HCEC 1CT (cell line): ENCODE measurements at regions not wholly inside any gene's neighbourhood (a gene's known extent, or its start where the extent isn't known, plus 50 kb on each side); places are given as distances from the start of the nearest gene placed in this dataset.

Experiments
- DNase-seq: peaks from one replicate; pipeline ENCODE4 v3.0.0-alpha.2; 2017

DNA sequence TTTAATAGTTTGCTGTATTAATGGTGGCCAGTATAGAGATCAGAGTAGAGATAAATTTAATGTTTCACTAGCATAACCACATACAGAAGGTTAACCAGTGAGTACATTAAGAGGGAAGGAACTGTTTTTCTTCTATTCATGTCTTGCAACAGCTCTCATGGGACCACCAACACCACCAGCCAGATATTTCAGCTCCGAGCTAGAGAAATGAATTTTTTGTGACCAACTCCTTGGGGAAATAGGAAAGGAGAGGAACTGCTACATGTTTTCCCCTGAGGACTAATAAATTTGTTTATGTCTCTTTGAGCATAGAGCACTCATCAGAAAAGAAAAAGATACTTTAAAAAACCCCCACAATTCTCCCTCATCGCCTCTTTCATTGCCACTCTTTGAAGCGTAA lies 247.5 kb downstream of the MBNL1 start:
- DNase-seq: no peak

DNA sequence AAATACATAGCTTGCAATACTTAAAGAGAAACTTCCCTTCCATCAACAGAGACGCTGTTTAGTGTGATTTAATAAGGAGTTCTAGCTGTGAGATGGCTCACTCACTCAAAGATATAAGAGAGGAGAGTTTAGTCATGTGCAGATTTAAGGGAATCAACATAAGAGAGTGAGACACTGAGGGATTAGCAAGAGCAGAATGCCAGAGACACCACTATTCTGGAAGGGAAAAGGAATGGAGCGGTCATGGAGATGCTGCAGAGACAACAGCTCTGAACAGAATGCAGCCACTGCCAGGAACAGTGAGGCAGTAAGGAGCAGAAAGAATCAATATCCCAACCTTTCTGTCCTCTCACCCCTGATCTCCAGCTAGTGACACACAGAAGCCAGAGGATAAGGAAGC lies 248.8 kb downstream of the MBNL1 start:
- DNase-seq: no peak

DNA sequence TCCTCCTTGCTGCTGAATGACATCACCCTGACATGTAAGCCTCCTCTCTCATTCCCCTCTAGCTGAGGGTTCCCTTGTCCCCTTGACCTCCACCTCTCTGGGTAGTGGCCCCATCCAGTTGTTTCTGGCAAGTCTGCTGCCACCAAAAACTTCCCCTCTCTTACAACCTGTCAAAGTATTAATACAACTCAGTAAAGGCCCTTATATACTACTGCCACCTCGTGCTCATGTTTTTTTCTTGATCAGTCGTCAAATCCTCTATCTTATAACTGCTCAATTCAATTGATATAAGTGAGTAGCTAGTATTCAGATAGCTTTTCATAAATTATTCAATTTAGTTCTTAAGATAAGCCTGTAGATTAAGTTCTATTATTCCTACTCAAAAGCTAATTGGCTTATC lies 249.6 kb downstream of the MBNL1 start:
- no peak for DNase-seq

DNA sequence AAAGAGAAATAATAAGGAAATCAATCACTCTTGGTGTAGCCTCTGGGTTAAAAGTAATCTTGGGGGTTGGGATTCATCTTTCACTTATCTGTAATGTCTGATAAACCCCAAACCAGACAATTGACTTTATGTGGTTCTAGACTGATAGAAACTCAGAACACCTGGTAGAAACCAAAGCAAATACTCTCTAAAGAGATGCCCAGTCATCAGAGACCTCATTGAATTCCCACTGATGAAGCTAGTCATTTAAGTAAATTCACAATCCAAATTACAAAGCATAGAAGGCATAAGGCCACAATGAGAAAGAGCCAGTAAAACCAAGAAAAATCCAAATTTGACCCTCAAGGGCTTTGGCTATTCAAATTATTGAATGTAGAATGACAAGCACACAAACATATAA lies 250.6 kb downstream of the MBNL1 start:
- DNase-seq: no peak

DNA sequence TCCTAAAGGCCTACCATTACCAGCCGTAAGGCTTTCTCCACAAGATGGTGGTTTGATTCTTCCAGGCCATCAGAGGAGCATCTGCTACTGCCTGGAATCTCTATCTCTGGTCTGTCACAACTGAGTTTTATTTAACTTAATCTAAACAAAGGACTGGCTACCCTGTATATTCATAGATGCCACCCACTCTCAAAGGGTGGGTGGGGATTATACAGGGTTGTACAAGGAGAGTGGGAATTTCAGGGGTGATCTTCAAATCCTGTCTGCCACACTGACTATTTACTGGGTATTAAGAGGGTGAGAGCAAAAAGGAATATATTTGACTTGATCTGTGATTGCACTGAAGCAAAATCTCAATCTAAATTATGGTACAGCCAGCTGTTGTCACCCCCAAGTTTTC lies 253.3 kb downstream of the MBNL1 start:
- DNase-seq: no peak

DNA sequence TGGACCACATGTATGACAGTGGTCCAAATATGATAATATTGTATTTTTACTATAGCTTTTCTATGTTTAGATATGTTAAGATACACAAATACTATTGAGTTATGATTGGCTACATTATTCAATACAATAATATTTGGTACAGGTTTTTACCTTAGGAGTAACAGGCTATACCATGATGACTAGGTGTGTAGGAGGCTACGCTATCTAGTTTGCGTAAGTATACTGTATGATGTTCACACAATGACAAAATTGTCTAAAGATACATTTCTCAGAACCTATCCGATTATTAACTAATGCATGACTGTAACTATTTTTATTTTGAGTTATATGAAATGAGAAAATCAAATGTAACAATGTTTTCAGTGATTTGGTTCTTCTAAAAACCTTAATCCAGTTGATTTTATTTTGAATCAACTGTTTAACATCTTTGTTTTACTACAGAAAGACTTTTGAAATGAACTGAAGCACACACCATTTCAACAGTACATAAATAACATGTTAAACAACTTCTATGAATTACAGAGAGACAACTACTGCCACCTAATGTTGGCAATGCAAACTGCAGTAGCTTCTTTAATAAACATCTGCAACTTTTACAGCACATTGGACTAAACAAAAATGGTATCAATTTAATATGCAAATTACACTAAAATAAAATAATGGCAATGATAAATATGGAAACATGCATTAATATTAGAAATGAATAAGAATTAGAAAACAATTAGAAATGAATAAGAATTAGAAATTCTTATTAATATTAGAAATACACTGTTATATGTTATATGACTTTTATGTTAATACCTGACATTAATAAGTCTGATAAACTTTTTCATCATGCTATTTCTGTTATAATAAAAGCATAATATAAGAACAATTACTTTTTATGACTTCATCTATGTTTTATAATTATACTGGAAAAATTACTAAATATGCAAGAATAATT lies 255.7 kb downstream of the MBNL1 start:
- DNase-seq: peak; percentile 32

DNA sequence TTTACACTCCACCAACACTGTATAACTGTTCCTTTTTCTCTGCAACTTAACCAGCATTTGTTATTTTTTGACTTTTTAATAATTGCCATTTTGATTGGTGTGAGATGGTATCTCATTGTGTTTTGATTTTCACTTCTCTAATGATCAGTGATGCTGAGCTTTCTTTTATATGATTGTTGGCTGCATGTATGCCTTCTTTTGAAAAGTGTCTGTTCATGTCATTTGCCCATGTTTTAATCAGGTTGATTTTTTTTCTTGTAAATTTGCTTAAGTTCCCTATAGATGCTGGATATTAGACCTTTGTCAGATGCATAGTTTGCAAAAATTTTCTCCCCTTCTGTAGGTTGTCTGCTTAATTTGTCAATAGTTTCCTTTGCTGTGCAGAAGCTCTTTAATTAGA lies 263.0 kb downstream of the MBNL1 start:
- no peak for DNase-seq

DNA sequence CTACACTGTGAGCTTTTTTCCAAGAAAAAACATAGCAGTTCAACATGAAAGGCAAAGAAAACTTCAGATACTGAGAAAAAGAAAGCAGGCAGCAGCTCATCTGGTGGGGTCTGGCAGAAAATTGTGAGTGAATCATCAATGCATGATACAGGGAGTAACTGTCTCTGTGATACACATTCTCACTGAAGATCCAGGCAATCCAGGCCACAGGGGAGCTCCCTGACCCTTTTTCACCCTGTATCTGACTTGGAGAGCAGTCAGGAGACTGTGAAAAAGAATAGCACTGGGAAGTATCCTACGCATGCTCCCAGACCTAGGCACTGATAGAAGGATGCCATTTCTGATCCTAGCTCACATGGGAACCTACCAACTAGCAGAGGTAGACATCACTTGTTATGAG lies 269.8 kb downstream of the MBNL1 start:
- no peak for DNase-seq

DNA sequence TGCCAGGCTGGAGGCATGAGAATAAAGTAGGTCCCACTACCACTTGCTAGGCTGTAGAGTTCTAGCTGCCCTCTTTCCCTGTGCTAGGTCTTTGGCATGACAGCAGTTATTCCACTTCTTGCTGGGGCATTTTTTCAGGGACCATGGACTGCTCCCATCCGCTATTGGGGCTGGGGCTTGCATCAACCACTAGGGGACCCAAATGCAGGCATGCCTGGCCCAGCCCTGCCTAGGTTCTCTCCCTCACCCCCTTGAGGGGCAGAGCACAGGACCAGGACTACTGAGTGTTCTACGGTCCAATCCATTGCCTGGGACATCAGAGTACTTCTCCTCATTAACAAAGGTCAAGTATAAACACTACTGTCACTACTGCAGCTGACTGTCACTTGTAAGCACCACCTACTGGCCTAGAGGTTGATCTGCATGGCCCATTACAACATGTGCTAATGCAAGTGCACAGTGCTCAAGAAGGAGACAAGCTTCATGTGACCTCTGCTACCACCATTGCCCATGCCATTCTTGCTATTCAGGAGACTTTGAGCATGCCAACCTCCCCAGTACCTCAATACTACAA lies 270.5 kb downstream of the MBNL1 start:
- no peak for DNase-seq

DNA sequence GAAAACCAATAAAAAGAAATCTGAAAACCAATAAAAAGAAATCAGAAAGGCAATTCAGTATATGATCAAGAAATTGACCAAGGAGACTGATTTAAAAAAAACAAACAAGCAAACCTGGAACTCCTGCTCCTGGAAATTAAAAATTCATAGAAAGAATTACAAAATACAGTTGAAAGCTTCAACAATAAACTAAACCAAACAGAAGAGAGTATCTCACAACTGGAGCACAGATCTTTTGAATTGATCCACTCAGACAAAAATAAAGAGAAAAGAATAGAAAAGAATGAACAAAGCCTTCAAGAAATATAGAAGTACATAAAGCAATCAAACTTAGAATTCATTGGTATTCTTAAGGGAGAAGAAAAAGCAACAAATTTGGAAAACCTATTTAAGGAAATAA lies 271.4 kb downstream of the MBNL1 start:
- DNase-seq: no peak

DNA sequence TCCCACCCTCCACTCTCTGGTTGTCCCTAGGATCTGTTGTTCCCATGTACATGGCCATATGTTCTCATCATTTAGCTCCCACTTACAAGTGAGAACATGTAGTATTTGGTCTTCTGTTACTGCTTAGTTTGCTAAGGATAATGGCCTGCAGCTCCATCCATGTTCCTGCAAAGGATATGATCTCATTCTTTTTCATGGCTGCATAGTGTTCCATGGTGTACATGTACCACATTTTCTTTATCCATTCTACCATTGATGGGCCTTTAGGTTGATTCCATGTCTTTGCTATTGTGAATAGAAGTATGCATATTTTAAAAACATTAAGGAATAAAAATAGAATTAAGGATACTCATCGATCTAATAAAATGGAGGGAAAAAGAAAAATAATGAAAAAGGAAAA lies 278.4 kb downstream of the MBNL1 start:
- no peak for DNase-seq

DNA sequence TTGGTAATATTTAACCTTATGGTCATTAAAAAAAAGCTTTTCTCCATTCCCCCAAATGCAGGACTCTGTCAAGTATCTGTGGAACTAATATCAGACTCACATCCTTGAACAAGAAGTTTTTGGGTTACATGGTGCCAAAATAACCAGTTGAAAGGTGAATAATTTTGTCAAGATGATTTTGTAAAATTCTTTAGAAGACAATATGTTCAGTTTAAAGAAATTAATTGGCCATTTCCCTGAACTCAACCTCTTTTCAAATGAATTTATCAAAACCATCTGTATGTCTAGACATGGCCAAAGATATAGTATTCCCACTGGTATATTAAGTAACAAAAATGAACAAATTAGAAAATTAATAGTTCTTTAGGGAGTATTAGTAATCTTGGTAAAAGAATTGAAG lies 280.5 kb downstream of the MBNL1 start:
- DNase-seq: no peak

DNA sequence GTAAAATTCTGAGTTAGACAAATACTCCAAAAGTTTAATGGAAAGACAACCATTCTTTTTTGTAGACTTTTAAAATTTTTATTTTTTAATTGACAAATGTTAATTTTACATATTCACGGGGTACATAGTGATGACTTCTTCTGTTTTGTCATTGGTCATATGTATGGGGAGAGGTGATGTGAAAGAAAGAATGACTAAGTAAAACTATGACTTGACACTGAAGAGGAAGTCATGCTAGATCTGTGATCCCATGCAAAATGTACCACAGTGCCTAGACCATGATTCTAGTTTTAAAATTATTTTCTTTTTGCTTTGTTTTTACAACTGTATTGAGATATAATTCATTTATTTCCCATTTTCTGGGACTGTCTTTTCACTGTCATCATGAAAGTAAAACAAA lies 281.6 kb downstream of the MBNL1 start:
- no peak for DNase-seq

DNA sequence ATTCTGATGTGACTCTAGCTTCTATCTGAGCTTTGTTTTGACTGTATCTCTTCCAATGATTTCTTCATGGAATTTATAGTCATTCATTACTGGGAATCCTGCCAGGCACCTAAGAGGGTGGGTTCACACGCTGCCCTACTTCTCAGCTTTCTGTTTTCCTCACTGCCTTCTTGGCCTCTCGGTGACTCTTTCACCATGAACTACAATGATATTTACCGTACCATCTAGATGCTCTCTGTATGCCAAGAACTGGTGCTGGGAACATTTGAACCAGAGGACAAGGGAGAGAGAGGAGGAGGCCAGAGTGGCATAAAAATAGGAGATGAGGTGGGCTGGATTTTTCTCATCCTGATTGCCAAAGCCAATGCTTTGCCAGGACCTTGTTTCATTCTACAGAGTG lies 280.0 kb upstream of the P2RY1 start:
- DNase-seq: no peak

DNA sequence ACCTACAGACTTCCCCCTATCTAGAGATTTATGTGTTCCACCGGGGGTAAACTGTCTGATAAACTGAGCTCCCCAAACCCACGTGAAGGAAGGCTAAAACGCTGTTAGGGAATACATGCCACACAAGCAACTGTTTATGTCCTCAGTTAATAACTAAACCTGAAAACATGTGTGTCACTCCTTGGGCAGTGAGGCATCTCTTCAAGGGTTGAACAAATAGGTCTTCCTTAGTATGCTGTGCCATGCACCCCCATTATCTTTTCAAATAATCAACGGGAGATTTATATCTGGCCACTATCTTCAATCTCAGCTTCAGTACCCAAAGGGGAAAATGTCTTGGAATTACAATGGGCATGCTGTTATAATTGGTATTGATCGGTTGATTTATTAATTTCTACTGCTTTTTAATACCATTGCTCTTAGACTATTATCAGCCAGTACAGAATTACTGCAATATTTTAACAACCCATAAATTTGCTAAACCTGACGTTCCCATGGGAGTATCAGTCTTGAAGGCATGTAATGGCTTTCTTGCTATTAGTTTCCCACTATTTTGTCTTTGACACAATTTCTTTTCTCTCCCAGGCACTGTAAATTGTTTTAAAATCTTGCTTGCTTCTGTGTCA lies 279.2 kb upstream of the P2RY1 start:
- no peak for DNase-seq

DNA sequence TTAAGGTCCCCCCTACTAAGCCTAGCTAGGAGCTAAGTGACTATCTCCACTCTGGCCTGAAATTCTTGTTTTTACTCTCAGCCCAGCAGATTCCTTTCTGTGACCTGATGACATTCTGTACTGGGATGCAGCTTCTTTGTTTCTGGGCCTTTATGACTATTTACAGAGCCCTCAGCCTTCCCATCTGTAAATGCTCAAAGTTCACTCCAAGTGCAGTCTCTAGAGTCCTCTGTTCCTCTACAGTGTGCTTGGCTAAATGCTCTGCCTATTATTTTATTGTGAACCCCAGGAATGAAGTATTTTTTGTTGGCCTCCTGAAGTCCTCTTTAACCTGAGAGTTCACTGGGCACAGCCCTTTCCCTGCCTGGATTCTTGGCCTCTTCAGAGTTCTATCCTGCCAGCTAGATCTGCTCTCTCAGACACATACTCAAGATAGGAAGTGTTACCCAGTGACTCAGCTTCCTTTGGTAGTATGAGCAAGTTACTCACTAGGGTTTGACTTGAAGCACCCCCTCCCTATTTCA lies 278.1 kb upstream of the P2RY1 start:
- DNase-seq: peak; percentile 45

DNA sequence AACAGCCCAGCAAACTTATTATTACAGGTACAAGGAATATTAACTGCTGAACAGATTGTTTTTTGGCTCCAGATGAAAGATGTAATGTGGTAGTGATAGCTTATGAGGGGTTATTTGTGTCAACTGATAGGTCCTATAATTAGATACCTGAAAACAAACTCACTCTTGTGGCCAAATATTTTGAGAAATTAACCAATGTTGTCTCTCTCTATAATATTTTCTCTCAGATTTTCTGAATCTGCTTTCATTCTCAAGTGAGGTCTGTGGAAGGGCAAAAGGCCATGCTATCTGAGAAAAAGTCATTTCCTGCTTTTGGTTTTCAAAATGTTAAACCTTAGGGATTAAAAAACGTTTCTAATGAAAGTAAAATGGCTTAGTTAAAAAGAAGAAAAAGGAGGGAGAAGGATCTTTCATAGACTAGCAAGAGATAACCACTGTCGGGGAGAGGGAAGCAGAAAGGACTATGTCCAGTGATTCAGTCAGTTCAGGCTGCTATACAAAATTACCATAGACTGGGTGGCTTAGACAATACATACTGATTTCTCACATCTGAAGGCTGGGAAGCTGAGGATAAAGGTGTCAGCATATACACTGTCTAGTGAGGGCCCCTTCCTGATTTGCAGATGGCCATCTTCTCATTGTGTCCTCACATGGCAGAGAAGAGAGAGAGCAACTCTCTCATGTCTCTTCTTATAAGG lies 277.5 kb upstream of the P2RY1 start:
- DNase-seq: no peak

DNA sequence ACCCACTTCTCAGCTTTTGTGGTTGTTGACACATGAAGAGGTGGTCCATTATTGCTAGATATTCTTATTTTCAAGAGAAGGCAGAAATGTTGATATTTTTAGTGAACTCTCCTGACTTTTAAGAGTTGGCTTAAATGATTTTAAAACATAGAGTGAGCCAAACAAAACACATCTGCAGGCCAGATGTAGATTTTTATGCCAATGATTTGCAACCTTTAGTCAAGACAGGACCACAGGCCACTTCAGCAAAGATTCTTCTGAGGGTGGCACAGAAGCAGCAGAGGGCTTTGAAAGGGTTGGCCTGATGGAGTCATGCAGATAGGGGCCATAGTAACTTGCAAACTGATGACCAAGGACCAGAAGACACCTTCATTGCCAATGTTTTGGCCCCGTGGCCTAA lies 276.5 kb upstream of the P2RY1 start:
- DNase-seq: no peak

DNA sequence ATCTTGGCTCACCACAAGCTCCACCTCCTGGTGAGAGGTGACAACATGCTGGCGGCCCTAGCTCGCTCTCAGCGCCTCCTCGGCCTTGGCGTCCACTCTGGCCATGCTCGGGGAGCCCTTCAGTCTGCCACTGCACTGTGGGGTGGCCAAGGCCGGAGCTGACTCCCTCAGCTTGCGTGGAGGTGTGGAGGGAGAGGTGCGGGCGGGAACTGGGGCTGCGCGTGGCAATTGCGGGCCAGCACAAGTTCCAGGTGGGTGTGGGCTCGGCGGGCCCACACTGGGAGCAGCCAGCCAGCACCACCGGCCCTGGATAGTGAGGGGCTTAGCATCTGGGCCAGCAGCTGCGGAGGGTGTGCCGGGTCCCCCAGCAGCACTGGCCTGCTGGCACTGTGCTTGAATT lies 275.7 kb upstream of the P2RY1 start:
- DNase-seq: no peak

DNA sequence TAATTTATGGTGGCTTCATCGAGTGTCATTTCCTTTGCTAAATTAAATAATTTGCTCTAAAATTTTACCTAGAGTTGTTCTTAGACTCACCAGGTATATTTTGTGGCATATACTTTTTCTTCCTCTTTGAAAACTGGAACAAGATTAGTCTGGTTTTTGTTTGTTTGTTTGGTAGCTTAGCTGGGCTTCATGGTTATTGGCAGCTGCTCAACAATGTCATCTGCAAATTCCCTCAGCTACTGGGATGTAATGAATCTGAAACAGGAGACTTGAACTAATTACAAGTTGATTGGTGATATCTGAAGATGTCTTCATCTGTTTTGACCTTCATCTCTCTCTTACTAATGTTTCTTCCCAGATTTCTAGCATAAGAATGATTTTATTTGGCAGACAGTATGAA lies 270.5 kb upstream of the P2RY1 start:
- DNase-seq: no peak

DNA sequence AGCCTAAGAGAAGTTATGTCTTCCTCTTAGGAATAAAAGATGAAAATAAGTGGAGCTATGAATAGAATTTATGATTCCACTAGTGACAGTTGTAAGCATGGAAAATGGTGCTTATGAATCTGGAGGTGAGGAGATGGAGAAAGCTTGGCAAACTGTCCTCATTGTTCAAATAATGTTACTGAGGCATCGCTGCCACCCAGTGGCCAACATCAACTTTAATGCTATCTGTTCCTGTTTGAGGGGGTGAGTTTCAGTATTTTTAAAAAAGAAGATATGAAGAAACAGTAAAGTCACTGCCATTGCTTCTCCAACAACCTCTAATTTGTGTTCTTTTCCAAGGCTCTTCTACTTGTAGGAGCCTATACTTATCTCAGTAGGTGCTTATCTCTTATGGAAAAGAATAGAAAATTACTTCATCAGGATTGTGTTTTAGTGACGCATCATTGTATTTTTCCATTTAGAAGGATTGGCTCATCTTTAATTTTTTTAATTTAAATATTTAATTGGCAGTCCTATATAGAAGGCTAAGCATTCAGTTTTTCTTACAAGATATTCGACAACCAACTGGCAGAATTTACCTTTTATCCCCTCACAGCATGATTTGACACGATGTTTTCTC lies 260.4 kb upstream of the P2RY1 start:
- DNase-seq: peak; percentile 44

DNA sequence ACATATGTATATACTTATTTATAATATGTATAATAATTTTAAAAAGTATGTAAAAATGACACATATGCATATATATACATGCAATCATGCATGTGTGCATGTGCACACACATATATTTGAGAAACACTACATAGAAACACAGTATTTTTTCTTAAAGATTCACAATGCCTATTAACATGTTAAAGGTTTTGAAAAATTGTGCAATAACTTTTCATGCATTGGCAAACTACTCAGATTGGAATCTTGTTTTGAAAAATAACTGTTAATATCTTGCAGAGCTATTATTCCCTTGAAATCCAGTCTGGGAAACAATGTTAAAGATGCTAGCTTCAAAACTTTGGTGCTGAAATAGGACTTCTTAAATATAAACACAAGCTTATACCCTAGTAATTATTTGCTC lies 256.2 kb upstream of the P2RY1 start:
- DNase-seq: no peak

DNA sequence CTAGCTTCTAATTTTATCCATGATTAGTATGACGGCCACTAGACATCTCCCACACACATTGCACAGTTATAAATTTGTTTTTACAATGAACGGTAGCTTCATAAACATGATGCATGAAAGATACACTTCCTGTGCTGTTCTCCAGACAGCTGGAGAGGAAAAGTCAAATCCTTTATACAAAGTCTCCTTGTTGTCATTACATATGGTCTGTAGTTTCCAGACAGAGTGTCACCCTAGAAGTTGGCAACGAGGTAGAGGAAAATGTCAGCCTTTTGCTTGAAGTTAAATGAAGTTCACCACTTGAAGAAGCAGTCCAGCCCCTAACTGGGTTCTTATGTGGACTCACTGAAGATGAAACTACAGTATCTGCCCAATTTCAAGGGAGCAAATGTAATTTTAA lies 253.0 kb upstream of the P2RY1 start:
- no peak for DNase-seq
